HEK293 (cell line): ENCODE measurements at regions not wholly inside any gene's neighbourhood (a gene's known extent, or its start where the extent isn't known, plus 50 kb on each side); places are given as distances from the start of the nearest gene placed in this dataset.

Experiments used
- CTCF ChIP-seq: fragments of 450-650 bp; formaldehyde crosslinking; IDR thresholded peaks from 2 replicates; pipeline ENCODE4 v1.5.1; 2016; ENCODE audit warnings: missing biosample characterization, missing genetic modification characterization
- ZFP3 ChIP-seq: fragments of 450-650 bp; formaldehyde crosslinking; IDR thresholded peaks from 2 replicates; pipeline ENCODE4 v1.5.1; 2016; ENCODE audit warnings: low read depth, missing biosample characterization, missing genetic modification characterization
- ZNF121 ChIP-seq: fragments of 450-650 bp; formaldehyde crosslinking; IDR thresholded peaks from 2 replicates; pipeline ENCODE4 v1.5.1; 2016; ENCODE audit warnings: missing biosample characterization, missing genetic modification characterization
- ZSCAN30 ChIP-seq: fragments of 450-650 bp; IDR thresholded peaks from 2 replicates; pipeline ENCODE4 v1.5.1; 2018; ENCODE audit warnings: missing biosample characterization, mild to moderate bottlenecking, missing genetic modification characterization, moderate library complexity

- TF ChIP-seq ZFP3 (tag by site-specific recombination) (no peak), ZNF121 (tag by site-specific recombination) (no peak), CTCF (tag by site-specific recombination) (no peak), ZSCAN30 (tag by site-specific recombination) (no peak; the same call in none of the 2 replicates)
Observed at GRCh38 chr6:27091661-27092315, 155.7 kb upstream of the PRSS16 start.
